PC-3 (cell line): ENCODE measurements at regions not wholly inside any gene's neighbourhood (a gene's known extent, or its start where the extent isn't known, plus 50 kb on each side); places are given as distances from the start of the nearest gene placed in this dataset.

Source experiments
- CTCF ChIP-seq: fragments of 300-600 bp; sonication (generic); conservative IDR thresholded peaks from 2 replicates; pipeline ENCODE4 v1.5.1; 2017; ENCODE audit warnings: antibody characterized with exemption, low read depth, mild to moderate bottlenecking, low read length
- EZH2phosphoT487 ChIP-seq: fragments of 300-600 bp; sonication (generic); IDR thresholded peaks from 2 replicates; pipeline ENCODE4 v1.6.1; 2018; ENCODE audit warnings: mild to moderate bottlenecking, antibody characterized with exemption, low read length, borderline replicate concordance

GRCh38 chr6:131469130-131469529, 103.9 kb upstream of the ARG1 start:
- TF ChIP-seq CTCF (no peak), EZH2phosphoT487 (no peak)
